Testis (tissue), 2 donors: ENCODE measurements at regions not wholly inside any gene's neighbourhood (a gene's known extent, or its start where the extent isn't known, plus 50 kb on each side); places are given as distances from the start of the nearest gene placed in this dataset.

Source experiments
- DNase-seq: peaks from one replicate; pipeline ENCODE4 v3.0.0-alpha.2; 2019
- H3K27ac ChIP-seq, 2 donors: fragments of 200-600 bp; sonication (generic); one replicate each; pipeline ENCODE4 v1.5.1; 2019
- H3K27me3 ChIP-seq: fragments of 200-600 bp; sonication (generic); one replicate; pipeline ENCODE4 v1.5.1; 2019
- H3K36me3 ChIP-seq: fragments of 200-600 bp; sonication (generic); one replicate; pipeline ENCODE4 v1.5.1; 2017; ENCODE audit warnings: low read depth; ENCODE audit errors: missing control alignments
- H3K4me1 ChIP-seq: fragments of 200-600 bp; sonication (generic); one replicate; pipeline ENCODE4 v1.5.1; 2019
- H3K4me3 ChIP-seq, 2 donors: fragments of 200-600 bp; sonication (generic); one replicate each; pipeline ENCODE4 v1.5.1; 2017 to 2019
- H3K9me3 ChIP-seq: fragments of 200-600 bp; sonication (generic); one replicate; pipeline ENCODE4 v1.5.1; 2017
- POLR2A ChIP-seq: fragments of 450-650 bp; IDR thresholded peaks from one replicate; pipeline ENCODE4 v1.6.1; 2017; ENCODE audit warnings: antibody characterized with exemption, mild to moderate bottlenecking, moderate library complexity
- WGBS, 2 donors: methylation state at CpG; one replicate each; pipeline ENCODE4 v1.1.5; 2018; 5-methylcytosine and 5-hydroxymethylcytosine counted together
- intact Hi-C: fragments of 100-400 bp; cut with DNase I; formaldehyde crosslinking; loops from one replicate; pipeline ENCODE4 v1.15.1; 2023; ENCODE audit warnings: low total_unique reads
- TF ChIP-seq, protein P1 (sequence below), 3 experiments: fragments of 450-650 bp in 2 of 3; fragments of 200-600 bp in 1 of 3; sonication (generic) in 1 of 3; IDR thresholded peaks; one replicate each; pipeline ENCODE4 v1.5.1; 2016 to 2019; ENCODE audit warnings: antibody characterized with exemption in 3 of 3, mild to moderate bottlenecking in 2 of 3, moderate library complexity in 1 of 3

DNA sequence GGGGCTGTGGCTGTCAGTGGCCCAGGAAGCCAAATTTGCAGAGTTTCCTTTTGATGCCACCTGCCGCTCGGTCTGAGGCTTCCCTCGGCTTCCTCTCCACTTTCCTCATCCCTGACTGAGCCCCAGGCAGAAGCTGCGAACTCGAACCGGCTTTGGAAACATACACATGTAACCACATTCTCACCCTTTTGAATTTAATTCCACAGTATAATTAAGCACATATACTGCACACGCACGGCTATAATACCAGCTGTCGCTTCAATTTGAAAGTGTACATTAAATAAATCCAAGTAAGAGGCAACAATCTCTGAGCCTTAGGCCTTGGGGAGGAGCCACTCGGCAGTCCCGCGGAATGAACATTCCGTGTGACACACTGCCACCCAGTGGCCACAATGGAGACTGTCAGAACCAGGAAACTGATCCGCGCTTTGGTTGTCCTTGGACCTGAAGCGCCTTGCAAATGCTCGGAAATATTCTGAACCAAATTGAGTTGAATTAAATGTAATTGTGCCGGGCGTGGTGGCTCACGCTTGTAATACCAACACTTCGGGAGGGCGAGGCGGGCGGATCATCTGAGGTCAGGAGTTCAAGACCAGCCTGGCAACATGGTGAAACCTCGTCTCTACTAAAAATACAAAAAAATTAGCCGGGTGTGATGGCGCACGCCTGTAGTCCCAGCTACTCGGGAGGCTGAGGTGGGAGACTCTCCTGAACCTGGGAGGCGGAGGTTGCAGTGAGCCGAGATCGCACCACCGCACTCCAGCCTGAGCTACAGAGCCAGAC, 117.9 kb upstream of the TMPO start:
- Histone ChIP-seq H3K36me3 (no peaks in the 10 kb centered on the region), H3K9me3 (no peaks in the 10 kb centered on the region), H3K27ac (no peak overlapping the region), H3K27me3 (no peaks in the 10 kb centered on the region), H3K4me3 (peak overlapping the region; percentile 22 to 40), H3K4me1 (no peaks in the 10 kb centered on the region)
- intact Hi-C loops = no loop called here
- TF ChIP-seq, protein P1, sequence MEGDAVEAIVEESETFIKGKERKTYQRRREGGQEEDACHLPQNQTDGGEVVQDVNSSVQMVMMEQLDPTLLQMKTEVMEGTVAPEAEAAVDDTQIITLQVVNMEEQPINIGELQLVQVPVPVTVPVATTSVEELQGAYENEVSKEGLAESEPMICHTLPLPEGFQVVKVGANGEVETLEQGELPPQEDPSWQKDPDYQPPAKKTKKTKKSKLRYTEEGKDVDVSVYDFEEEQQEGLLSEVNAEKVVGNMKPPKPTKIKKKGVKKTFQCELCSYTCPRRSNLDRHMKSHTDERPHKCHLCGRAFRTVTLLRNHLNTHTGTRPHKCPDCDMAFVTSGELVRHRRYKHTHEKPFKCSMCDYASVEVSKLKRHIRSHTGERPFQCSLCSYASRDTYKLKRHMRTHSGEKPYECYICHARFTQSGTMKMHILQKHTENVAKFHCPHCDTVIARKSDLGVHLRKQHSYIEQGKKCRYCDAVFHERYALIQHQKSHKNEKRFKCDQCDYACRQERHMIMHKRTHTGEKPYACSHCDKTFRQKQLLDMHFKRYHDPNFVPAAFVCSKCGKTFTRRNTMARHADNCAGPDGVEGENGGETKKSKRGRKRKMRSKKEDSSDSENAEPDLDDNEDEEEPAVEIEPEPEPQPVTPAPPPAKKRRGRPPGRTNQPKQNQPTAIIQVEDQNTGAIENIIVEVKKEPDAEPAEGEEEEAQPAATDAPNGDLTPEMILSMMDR (IDR thresholded peaks at IDR 0.05) = peak; percentile 86 to 91 (median 90)
- TF ChIP-seq POLR2A = no peak
- peak; percentile 90 for DNase-seq
- WGBS, 2 donors = 10 to 17% methylated on average over 33 of the region's 33 CpGs

DNA sequence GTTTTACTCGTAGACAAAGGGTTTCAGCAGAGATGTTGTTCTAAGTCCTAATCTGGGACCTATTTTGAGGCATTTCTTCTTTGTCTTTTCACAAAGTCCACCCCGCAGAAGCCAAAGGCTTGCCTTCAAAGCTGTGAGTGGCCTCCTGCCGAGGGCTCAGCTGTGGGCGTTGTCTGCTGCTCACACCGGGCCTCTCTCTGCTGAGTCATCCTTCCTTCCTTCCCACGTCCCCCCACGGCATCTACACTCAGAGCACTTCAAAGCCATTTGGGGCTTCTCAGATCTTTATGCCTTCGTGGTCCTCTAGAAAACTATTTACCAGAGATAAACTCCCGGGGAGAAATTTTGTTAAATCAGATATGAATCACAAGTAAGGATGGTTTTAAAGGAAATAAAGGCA, 115.9 kb upstream of the TMPO start:
- 44 to 54% methylated on average over 9 of the region's 9 CpGs for WGBS, 2 donors
- Histone ChIP-seq H3K4me1 (no peaks in the 10 kb centered on the region), H3K36me3 (no peaks in the 10 kb centered on the region), H3K27ac (no peak overlapping the region), H3K27me3 (no peaks in the 10 kb centered on the region), H3K9me3 (no peaks in the 10 kb centered on the region), H3K4me3 (no peak overlapping the region)
- intact Hi-C loops = no loop called here
- no peak for TF ChIP-seq POLR2A
- TF ChIP-seq, protein P1 (IDR thresholded peaks at IDR 0.05) = no peak
- DNase-seq = no peak

DNA sequence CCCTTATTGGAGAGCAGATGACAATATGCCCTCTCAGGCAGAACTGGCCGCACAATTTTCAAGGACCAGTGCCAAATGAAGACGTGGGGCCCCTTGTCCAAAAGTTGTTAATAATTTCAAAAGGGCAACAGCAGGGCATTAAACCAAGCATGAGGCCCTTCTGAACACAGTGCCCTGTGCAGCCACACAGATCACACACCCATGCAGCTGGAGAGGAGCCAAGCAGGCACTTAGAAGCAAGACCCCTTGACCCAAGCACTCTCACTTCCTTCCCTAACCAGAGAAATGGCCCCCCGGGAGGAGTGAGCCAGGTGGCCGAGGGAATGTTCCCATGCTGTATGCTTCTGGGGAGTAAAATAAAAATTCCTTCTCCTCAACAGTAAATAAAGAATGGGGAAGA, 114.0 kb upstream of the TMPO start:
- no peaks in the 10 kb centered on the region for H3K36me3 ChIP-seq
- intact Hi-C loops = no loop called here
- H3K4me3 ChIP-seq = no peak overlapping the region
- WGBS, 2 donors = 49% methylated on average over 4 of the region's 4 CpGs
- no peaks in the 10 kb centered on the region for H3K27me3 ChIP-seq
- DNase-seq = no peak
- H3K4me1 ChIP-seq = no peaks in the 10 kb centered on the region
- H3K9me3 ChIP-seq = no peaks in the 10 kb centered on the region
- TF ChIP-seq POLR2A = no peak
- TF ChIP-seq, protein P1 (IDR thresholded peaks at IDR 0.05) = no peak
- H3K27ac ChIP-seq = no peak overlapping the region

DNA sequence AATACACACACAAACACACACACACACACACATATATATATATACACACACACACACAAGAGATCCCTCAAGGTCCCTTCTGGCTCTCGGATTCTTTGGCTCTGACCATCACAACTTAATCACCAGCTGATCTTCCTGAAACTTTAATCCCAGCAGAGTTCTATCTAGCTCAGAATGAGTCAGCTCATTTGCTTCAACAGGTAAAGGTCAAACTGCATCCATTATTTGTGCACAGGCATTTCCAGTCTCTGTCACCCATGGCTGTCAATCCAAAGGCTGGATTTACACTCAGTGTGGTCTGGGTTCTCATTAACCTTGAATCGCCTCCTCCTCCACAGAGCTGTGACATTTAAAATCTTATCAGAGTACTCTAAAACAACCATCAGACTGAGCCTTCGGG, 113.3 kb upstream of the TMPO start:
- DNase-seq = no peak
- intact Hi-C loops = no loop called here
- H3K36me3 ChIP-seq = no peaks in the 10 kb centered on the region
- H3K4me3 ChIP-seq = no peak overlapping the region
- 69 to 73% methylated on average over 3 of the region's 3 CpGs for WGBS, 2 donors
- no peak overlapping the region for H3K27ac ChIP-seq
- no peaks in the 10 kb centered on the region for H3K4me1 ChIP-seq
- H3K27me3 ChIP-seq = no peaks in the 10 kb centered on the region
- no peaks in the 10 kb centered on the region for H3K9me3 ChIP-seq
- TF ChIP-seq, protein P1 (IDR thresholded peaks at IDR 0.05) = no peak
- no peak for TF ChIP-seq POLR2A

DNA sequence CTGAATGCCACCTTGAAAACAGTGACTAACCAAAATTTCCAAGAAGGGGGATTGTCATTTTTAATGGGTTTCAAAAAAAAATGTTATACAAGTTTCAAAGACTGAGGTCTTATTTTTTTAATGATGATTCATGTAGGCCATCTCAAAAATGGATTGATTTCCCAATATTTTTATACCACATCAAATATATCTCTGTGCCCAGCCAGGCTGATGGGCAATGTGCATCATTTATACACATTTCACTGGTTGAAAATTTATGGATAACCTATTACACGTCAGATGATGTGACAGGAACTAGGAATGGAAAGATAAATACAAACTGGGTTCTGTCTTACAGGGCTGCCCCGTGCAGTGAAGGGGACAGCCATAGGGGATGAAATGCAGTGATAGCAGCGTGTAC, 112.7 kb upstream of the TMPO start:
- no peaks in the 10 kb centered on the region for H3K4me1 ChIP-seq
- intact Hi-C loops = no loop called here
- no peaks in the 10 kb centered on the region for H3K27me3 ChIP-seq
- no peaks in the 10 kb centered on the region for H3K9me3 ChIP-seq
- no peak for TF ChIP-seq POLR2A
- 88 to 92% methylated on average over 3 of the region's 3 CpGs for WGBS, 2 donors
- H3K27ac ChIP-seq = no peak overlapping the region
- no peak for DNase-seq
- no peaks in the 10 kb centered on the region for H3K36me3 ChIP-seq
- H3K4me3 ChIP-seq = no peak overlapping the region
